IMR-90 (cell line): ENCODE measurements at regions not wholly inside any gene's neighbourhood (a gene's known extent, or its start where the extent isn't known, plus 50 kb on each side); places are given as distances from the start of the nearest gene placed in this dataset.

Source experiments
- CEBPB ChIP-seq: IDR thresholded peaks from 2 replicates; pipeline ENCODE4 v1.6.1; 2012; ENCODE audit warnings: low read depth, low read length, improper control_type of control experiment
- FOS ChIP-seq: fragments of 150-350 bp; IDR thresholded peaks from 2 replicates; pipeline ENCODE4 v1.6.1; 2016; ENCODE audit warnings: low read depth, low read length
- MAFK ChIP-seq: IDR thresholded peaks from 2 replicates; pipeline ENCODE4 v1.6.1; 2012; ENCODE audit warnings: low read depth, low read length, improper control_type of control experiment
- MAZ ChIP-seq: IDR thresholded peaks from 2 replicates; pipeline ENCODE4 v1.6.1; 2012; ENCODE audit warnings: low read depth, mild to moderate bottlenecking, low read length, improper control_type of control experiment, moderate library complexity, borderline replicate concordance
- MXI1 ChIP-seq: IDR thresholded peaks from 2 replicates; pipeline ENCODE4 v1.6.1; 2012; ENCODE audit warnings: low read depth, mild to moderate bottlenecking, low read length, moderate library complexity, borderline replicate concordance
- NFE2L2 ChIP-seq: fragments of 150-350 bp; IDR thresholded peaks from 2 replicates; pipeline ENCODE4 v1.6.1; 2016; ENCODE audit warnings: low read depth, mild to moderate bottlenecking, low read length
- POLR2A ChIP-seq: IDR thresholded peaks from 2 replicates; pipeline ENCODE4 v1.6.1; 2012; ENCODE audit warnings: mild to moderate bottlenecking, low read depth, low read length
- RCOR1 ChIP-seq: IDR thresholded peaks from 2 replicates; pipeline ENCODE4 v1.6.1; 2012; ENCODE audit warnings: mild to moderate bottlenecking, low read length, improper control_type of control experiment; ENCODE audit not compliant: insufficient replicate concordance
- RFX5 ChIP-seq: IDR thresholded peaks from 2 replicates; pipeline ENCODE4 v1.8.0; 2012; ENCODE audit warnings: low read depth, mild to moderate bottlenecking, low read length, moderate library complexity
- SMC3 ChIP-seq: fragments of 150-350 bp; IDR thresholded peaks from 2 replicates; pipeline ENCODE4 v1.6.1; 2016; ENCODE audit warnings: low read depth, mild to moderate bottlenecking, antibody characterized with exemption, low read length, moderate library complexity
- TF ChIP-seq, protein P1 (sequence below): conservative IDR thresholded peaks from 2 replicates; pipeline ENCODE4 v1.5.1; 2012; ENCODE audit warnings: mild to moderate bottlenecking, low read depth, low read length, improper control_type of control experiment
- TF ChIP-seq, protein P2 (sequence below): fragments of 150-350 bp; IDR thresholded peaks from 2 replicates; pipeline ENCODE4 v1.6.1; 2016; ENCODE audit warnings: low read depth, mild to moderate bottlenecking, low read length, moderate library complexity, borderline replicate concordance

DNA sequence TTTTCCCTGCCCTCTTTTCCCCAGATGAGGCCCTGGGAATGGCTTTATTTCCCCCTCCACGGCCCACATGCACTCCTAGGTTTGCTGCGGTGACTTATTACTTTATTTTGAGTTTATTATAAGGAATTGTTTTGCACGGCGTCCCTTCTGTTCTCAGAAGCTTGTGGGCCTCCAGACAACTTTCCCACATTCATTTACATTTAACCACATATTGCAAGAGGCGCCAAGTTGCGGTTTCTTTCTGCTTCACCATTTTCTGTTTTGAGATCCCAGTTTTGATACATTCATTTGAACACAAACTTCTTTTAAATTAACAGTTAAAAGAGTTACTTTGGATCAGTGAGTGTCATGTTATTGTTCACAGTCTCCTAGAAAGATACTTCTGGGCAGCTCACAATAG, 532.5 kb upstream of the MGMT start:
- TF ChIP-seq, protein P1, sequence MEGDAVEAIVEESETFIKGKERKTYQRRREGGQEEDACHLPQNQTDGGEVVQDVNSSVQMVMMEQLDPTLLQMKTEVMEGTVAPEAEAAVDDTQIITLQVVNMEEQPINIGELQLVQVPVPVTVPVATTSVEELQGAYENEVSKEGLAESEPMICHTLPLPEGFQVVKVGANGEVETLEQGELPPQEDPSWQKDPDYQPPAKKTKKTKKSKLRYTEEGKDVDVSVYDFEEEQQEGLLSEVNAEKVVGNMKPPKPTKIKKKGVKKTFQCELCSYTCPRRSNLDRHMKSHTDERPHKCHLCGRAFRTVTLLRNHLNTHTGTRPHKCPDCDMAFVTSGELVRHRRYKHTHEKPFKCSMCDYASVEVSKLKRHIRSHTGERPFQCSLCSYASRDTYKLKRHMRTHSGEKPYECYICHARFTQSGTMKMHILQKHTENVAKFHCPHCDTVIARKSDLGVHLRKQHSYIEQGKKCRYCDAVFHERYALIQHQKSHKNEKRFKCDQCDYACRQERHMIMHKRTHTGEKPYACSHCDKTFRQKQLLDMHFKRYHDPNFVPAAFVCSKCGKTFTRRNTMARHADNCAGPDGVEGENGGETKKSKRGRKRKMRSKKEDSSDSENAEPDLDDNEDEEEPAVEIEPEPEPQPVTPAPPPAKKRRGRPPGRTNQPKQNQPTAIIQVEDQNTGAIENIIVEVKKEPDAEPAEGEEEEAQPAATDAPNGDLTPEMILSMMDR: no peak
- TF ChIP-seq MAZ (no peak), POLR2A (no peak), MAFK (no peak), RFX5 (no peak), RCOR1 (no peak), CEBPB (no peak), MXI1 (no peak), FOS (no peak), NFE2L2 (no peak), SMC3 (no peak)
- TF ChIP-seq, protein P2, sequence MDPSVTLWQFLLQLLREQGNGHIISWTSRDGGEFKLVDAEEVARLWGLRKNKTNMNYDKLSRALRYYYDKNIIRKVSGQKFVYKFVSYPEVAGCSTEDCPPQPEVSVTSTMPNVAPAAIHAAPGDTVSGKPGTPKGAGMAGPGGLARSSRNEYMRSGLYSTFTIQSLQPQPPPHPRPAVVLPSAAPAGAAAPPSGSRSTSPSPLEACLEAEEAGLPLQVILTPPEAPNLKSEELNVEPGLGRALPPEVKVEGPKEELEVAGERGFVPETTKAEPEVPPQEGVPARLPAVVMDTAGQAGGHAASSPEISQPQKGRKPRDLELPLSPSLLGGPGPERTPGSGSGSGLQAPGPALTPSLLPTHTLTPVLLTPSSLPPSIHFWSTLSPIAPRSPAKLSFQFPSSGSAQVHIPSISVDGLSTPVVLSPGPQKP: no peak
